OCI-LY3 (cell line): ENCODE measurements at regions not wholly inside any gene's neighbourhood (a gene's known extent, or its start where the extent isn't known, plus 50 kb on each side); places are given as distances from the start of the nearest gene placed in this dataset.

Experiments used
- CTCF ChIP-seq: fragments of 200-600, 300-600 bp; sonication (generic); IDR thresholded peaks from 2 replicates; pipeline ENCODE4 v1.5.1; 2014; ENCODE audit warnings: antibody characterized with exemption, low read length, low read depth
- EZH2phosphoT487 ChIP-seq: fragments of 200-600 bp; shearing (Covaris generic); IDR thresholded peaks from 2 replicates; pipeline ENCODE4 v1.6.1; 2018; ENCODE audit warnings: antibody characterized with exemption, mixed run types, low read depth

- TF ChIP-seq CTCF, result no peak
- no peak for TF ChIP-seq EZH2phosphoT487
These were observed 51.8 kb upstream of the LRP8 start for GRCh38 chr1:53379662-53380002.
